ENCODE measurements at regions not wholly inside any gene's neighbourhood (a gene's known extent, or its start where the extent isn't known, plus 50 kb on each side); places are given as distances from the start of the nearest gene placed in this dataset.

GRCh38 chr4:156516698-156517097 lies 454.9 kb downstream of the PDGFC start:
- no peak for TF ChIP-seq CTCF (IDR thresholded peaks at IDR 0.05; ENCODE audit: borderline replicate concordance, extremely low read depth, low read length, poor library complexity, severe bottlenecking)
- no peak for TF ChIP-seq EZH2 (IDR thresholded peaks at IDR 0.05; ENCODE audit: borderline replicate concordance, low read depth, low read length, severe bottlenecking)
